Activated T-cell treated with anti-CD3 and anti-CD28 coated beads, Interleukin-2, amount 50 U/mL, for 1 hour (primary cell): ENCODE measurements at regions not wholly inside any gene's neighbourhood (a gene's known extent, or its start where the extent isn't known, plus 50 kb on each side); places are given as distances from the start of the nearest gene placed in this dataset.
"Not testable (repeated sequence)": the region's sequence is repeated elsewhere in the genome, so short reads cannot be mapped to it uniquely, and the experiment has no call there.

ENCODE experiments used
- DNase-seq: peaks from one replicate; pipeline ENCODE4 v3.0.0-alpha.2; 2020

- DNase-seq, result no peak
Measured at GRCh38 chr1:8166406-8166805, 140.3 kb upstream of the ERRFI1 start.

GRCh38 chr1:8165595-8166360 is 139.7 kb upstream of the ERRFI1 start:
- DNase-seq, result no peak

DNA sequence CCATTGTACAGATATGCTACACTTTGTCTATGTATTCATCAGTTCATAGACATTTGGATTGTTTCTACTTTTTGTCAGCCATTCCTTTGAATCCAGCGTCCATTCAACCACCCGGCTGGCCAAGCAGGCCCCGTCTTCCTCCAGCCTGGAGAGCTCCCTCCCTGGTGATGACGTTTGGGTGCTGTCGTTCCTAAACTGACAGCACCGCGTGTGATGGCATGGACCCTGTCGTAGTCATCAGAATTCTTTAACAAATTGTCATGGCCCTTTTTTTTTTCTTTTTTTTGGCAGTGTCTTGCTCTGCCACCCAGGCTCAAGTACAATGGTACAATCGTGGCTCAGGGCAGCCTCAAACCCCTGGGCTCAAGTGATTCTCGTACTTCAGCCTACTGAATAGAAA is 138.6 kb upstream of the ERRFI1 start:
- no peak for DNase-seq

GRCh38 chr1:8163039-8163438 is 136.9 kb upstream of the ERRFI1 start:
- DNase-seq, result no peak

DNA sequence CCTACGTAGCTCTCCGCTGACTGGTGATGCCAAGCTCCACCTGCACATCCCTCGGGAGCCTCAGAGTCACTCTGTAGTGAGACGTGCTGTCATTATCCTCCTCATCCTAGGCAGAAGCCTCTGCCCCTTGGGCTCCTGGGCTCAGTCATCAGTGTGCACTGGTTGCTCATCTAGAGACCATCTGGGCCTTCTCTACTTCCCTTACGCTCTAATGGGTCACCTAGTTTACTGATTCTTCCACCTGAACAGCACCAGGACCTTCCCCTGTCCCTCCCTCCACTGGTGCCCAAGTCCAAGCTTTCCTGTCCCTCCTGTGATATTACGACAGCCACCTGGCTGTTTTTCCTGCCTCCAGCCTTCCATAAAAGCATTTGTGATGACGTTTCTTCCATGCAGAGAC is 136.1 kb upstream of the ERRFI1 start:
- DNase-seq, result no peak

DNA sequence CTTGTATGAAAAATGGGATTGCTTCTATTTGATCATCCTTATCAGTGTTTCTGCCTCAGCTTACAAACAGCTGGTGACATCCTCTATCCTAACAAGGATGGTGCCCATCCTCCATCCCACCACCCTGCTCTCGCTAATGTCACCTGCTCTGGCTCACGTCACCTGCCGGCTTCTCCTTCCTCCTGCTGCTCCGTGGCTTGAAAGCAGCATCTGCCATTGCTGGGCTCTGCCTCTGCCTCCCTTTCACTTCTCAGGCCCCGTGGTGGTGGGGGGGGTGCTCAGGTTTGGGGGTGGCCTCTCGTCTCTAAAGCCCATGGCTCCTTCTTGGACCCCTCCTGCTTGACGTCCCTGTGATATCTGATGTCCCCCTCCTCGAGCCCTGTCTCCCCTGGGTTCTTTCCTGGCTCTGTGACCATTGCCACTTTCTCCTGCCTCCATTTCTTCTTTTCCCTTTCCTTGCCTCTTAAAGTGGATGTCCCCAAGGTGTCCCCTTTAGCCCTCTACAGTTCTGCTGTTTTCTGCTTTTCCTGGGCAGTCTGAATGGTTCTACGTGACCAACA is 135.5 kb upstream of the ERRFI1 start:
- DNase-seq, result no peak

GRCh38 chr1:8159470-8160024 is 133.4 kb upstream of the ERRFI1 start:
- no peak for DNase-seq

- no peak for DNase-seq
Measured at GRCh38 chr1:8158995-8159394, 132.9 kb upstream of the ERRFI1 start.

DNA sequence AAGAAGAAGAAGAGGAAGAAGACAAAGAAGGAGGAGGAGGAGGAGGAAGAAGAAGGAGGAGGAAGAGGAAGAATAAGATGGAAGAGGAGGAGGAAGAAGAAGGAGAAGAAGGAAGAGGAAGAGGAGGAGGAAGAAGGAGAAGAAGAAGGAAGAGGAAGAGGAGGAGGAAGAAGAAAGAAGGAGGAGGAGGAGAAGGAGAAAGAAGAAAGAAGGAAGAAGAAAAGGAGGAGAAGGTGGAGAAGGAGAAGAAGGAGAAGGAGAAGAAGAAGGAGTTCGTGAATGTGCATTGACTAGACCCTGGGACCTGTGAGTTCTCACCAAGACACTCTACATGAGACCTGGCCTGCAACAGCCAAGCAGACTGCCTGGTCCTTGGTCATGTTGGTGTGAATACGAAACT is 131.7 kb upstream of the ERRFI1 start:
- no peak for DNase-seq

DNA sequence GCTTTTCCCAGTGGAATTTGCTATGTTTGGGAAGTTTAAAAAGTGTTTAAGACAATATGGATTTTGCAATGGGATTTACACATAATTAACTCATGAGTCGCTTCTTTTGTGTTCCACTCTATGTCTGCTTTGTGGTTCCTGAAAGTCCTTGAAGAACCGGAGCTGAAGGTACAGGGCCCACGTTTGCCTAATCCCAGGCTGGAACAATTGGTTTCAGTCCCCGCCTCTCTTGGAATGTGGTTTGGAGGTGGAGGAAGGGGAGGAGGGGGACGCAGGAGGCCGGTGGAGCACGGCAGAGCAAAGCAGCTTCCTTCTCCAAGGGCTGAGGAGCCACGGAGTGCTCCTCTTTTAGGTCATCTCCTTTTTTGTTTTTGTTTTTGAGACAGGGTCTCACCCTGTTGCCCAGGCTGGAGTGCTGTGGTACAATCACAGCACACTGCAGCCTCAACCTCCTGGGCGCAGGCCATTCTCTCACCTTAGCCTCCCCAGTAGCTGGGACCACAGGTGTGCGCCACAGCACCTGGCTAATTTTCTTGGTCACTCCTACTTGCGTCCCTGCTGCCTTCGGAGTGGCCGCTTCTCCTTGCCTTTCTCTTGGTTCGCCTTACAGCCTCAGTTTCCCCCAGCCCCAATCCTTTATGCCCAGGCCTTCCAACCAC is 129.5 kb upstream of the ERRFI1 start:
- DNase-seq, result no peak

GRCh38 chr1:8154621-8155052 is 128.5 kb upstream of the ERRFI1 start:
- DNase-seq, result no peak

GRCh38 chr1:8153961-8154360 is 127.9 kb upstream of the ERRFI1 start:
- DNase-seq, result no peak

DNA sequence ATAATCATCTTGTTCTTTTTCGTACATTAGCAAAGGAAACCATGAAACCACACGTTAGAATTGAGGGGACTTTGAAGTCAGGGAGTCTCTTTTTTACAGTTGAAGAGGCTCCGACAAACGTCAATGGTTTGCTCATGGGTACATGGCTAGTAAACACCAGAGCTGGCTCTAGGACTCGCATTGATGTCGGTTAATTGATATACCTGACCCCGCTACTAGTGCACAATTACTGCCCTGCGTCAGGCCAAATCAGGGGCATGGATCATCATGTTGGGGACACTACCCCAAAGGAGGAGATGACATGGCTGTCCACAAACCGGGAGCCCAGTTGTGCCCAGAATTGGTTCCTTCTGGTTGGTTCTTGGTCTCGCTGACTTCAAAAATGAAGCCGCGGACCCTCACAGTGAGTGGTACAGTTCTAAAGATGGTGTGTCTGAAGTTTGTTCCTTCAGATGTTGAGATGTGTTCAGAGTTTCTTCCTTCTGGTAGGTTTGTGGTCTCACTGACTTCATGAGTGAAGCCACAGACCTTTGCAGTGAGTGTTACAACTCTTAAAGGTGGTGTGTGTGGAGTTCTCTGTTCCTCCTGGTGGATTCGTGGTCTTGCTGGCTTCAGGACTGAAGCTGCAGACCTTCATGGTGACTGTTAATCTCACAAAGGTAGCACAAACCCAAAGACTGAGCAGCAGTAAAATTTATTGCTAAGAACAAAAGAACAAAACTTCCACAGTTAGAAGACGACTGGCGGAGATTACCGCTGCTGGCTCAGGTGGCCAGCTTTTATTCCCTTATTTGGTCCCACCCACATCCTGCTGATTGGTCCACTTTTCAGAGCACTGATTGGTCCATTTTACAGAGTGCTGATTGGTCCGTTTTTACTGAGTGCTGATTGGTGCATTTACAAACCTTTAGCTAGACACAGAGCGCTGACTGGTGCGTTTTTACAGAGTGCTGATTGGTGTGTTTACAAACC is 126.9 kb upstream of the ERRFI1 start:
- peak; percentile 73 for DNase-seq

- DNase-seq, result no peak
Measured at GRCh38 chr1:8151647-8152046, 125.5 kb upstream of the ERRFI1 start.

- not testable (repeated sequence) for DNase-seq
Measured at GRCh38 chr1:8149756-8150155, 123.6 kb upstream of the ERRFI1 start.

GRCh38 chr1:8147956-8148355 is 121.8 kb upstream of the ERRFI1 start:
- DNase-seq, result no peak

DNA sequence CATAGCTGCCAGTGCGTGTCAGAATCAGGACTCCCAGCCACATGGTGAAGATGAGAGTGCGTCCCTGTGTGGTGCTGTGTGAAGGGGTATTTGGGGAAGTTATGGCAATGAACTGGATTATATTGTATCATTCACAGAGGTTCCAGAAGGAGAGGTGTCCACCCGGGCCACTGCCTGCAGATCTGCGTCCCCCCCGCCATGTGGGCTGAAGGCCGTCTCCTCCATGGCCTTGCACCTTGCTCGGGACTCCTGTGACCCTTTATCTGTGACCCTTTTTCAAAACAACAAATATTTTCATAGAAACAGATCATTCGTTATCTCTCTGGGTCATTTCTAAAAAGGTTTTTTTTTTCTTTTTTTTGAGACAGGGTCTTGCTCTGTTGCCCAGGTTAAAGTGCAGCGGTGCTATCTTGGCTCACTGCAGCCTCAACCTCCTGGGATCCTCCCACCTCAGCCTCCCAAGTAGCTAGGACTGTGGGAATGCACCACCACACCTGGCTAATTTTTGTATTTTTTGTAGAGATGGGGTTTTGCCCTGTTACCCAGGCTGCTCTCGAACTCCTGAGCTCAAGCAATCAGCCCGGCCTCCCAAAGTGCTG is 120.2 kb upstream of the ERRFI1 start:
- no peak for DNase-seq

GRCh38 chr1:8145545-8146202 is 119.6 kb upstream of the ERRFI1 start:
- DNase-seq, result no peak

GRCh38 chr1:8144323-8144722 is 118.2 kb upstream of the ERRFI1 start:
- DNase-seq, result no peak

- no peak for DNase-seq
Measured at GRCh38 chr1:8142955-8143629, 117.0 kb upstream of the ERRFI1 start.

GRCh38 chr1:8139941-8140340 is 113.8 kb upstream of the ERRFI1 start:
- DNase-seq, result no peak
